Right ventricle myocardium inferior (tissue), 1 donor: ENCODE measurements at regions not wholly inside any gene's neighbourhood (a gene's known extent, or its start where the extent isn't known, plus 50 kb on each side); places are given as distances from the start of the nearest gene placed in this dataset.
A peak's percentile ranks its signal among the peaks of the same experiment; 100 is the strongest.

Experiments used
- ATAC-seq: fragments of 200-7000 bp; cut with Tn5 transposase; one replicate; pipeline ENCODE4 v1.9.1; 2020; ENCODE audit warnings: mild to moderate bottlenecking, moderate library complexity
- DNase-seq: peaks from one replicate; pipeline ENCODE4 v3.0.0; 2021; ENCODE audit errors: missing footprints
- intact Hi-C: fragments of 100-400 bp; cut with DNase I; formaldehyde crosslinking; loops from one replicate; pipeline ENCODE4 v1.11.0; 2022
- donor health status: DM: no; HTN: yes; CAD: no; lungs with severe emphysema.

DNA sequence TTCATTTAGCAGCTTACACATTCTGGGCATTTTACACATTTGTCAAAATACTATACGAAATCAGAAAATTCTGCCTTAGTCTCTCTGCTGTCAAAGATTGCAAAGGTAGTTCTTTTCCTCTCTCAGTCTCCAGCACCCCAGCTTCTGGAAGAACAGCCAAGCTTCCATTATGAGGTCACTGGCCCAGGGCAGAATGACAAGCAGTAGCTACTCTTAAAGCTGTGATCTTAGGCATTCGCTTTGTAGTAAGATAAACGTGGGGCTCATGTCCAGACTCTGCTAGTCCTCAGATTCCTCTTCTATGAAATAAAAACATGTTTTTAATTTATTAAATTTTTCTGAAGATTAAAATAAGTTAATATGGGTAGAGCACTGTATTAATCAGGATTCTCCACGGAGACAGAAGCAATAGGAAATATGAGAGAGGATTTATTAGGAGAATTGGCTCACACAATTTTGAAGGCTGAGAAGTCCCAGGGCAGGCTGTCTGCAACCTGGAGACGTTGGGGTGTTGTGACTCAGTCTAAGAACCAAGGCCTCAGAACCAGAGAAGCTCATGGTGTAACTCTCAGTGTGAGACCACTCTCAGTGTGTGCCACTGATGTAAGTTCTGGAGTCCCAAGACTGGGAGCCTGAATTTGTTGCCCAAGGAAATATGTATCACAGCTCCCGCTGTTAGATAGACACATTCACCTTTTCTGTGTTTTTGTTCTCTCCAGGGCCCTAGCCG, 201.2 kb downstream of the CMPK2 start:
- DNase-seq (no peak), ATAC-seq (no peak)
- intact Hi-C loops: no loop called here

GRCh38 chr2:6665093-6666045, 200.3 kb downstream of the CMPK2 start:
- intact Hi-C loops: no loop called here
- DNase-seq (no peak), ATAC-seq (peak; percentile 37)

GRCh38 chr2:6667326-6667725, 198.4 kb downstream of the CMPK2 start:
- intact Hi-C loops: no loop called here
- DNase-seq: no peak
- no peak for ATAC-seq

DNA sequence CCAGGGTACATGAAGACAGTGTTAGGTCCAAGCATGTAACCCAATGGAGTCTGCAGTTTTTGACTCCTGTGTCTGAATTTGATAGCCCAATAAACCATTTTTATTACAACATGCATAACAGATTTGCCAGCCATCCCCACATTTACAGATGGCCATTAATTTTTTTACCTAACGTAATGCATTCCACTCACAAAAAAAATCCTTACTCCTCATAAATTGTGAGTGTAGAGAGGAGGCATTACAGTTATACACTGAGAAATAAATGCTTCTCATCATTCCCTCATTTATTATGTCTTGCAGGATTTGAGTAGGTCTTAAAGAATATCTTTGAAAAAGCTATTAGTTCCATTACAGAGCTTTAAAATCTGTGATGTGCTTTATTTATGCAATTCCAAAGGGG, 193.8 kb downstream of the CMPK2 start:
- no peak for DNase-seq
- ATAC-seq: no peak
- intact Hi-C loops: no loop called here

GRCh38 chr2:6674381-6674780, 191.3 kb downstream of the CMPK2 start:
- intact Hi-C loops: no loop called here
- ATAC-seq (no peak), DNase-seq (no peak)

GRCh38 chr2:6675791-6676190, 189.9 kb downstream of the CMPK2 start:
- no peak for ATAC-seq
- no peak for DNase-seq
- intact Hi-C loops: no loop called here

DNA sequence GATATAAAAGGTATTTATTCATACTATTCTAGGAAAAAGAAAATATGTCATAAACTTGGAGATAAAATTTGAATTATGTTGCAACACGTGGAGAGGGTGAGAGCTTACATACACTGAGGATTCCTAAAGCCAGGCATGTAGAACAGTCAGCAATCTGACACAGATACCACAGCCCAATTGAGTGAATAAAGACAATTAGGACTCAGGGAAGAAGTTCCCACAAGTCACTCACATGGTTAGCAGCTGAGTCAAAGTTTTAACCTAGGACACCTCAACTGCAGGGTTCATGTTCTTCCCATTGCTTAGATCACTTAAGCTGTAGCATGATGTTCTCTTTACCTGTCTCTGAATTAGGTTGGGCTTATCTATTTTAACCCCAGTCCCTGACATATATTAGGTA, 189.5 kb downstream of the CMPK2 start:
- DNase-seq: no peak
- intact Hi-C loops: no loop called here

DNA sequence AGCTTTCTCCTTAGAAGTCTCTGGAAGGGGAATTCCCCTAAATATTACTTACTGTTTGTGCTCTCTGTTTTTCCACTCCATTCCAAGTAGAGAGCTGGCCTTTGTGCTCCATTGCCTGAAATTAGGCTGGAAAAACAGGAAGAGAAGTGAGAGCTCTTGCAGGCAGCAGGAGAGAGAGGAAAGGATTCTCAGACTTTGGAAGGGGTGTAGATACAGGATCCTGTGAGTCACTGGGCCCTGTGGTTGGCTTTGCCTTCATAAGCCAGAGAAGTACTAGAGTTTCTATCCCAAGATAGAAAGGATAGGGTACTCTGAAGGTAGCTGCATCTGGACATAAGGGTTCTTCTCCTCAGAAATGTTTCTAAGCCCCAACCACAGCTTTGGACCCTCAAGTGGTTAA, 188.9 kb downstream of the CMPK2 start:
- intact Hi-C loops: no loop called here
- ATAC-seq: no peak

More for the DNA sequence above, 189.5 kb downstream of the CMPK2 start:
- no peak for ATAC-seq

GRCh38 chr2:6679471-6679870, 186.2 kb downstream of the CMPK2 start:
- DNase-seq: no peak
- no peak for ATAC-seq
- intact Hi-C loops: no loop called here

More for the DNA sequence above, 188.9 kb downstream of the CMPK2 start:
- no peak for DNase-seq

GRCh38 chr2:6683516-6683915, 182.2 kb downstream of the CMPK2 start:
- ATAC-seq (no peak), DNase-seq (no peak)
- intact Hi-C loops: no loop called here

DNA sequence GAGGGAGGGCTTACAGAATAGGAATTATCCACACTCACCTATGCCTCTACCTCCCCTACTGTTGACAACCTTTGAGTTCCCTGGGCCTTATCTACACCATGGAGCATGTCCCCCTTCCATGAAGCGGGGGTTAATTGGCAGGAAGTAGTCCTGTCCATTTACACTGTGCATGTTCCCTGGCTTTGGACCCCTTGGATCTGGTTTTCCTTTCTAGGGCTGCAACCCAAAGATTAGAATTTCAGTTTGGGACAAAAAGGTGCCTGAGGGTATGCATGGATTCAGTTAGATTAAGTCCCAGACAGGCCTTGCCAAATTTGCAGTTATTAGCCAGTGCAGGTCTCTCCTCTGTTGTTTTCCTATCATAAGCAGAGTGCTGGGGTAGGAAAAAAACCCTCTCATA, 180.3 kb downstream of the CMPK2 start:
- DNase-seq (no peak), ATAC-seq (no peak)
- intact Hi-C loops: no loop called here

DNA sequence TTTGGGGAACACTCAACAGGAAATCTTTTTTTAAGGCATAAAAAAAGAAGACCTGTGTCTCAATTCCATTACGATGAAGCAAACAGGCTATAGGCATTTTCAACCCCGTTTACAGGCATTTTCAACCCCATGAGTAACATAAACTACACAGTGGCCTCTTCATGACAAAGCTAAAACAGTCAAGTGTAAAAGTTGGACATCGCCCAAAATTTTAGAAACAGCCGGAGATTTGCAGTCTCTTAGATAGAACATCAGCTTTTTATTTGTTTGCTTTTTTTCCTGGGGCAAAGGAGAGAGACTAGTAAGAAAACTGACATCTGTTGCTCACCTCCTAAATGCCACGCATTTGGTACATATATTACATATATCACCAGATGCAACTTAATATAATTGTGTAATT, 173.7 kb downstream of the CMPK2 start:
- ATAC-seq: no peak
- intact Hi-C loops: no loop called here
- DNase-seq: no peak

DNA sequence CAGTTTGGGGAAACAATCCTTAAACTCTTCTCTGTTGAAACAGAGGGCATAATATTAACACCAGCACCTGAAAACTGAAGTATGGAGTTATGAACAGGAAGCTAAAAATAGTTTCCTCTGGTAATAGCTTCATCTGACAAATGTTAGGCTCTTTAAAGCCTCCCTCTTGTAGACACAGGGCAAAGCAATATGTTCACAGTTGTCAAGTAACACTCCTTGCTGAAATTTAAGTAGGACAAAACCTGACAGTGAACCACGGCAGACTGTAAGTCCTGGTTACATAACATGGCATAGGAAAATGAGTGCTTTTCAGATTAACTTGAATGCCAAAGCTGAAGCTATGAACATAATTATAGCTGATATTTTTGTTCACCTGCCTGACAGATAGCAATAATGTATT, 172.9 kb downstream of the CMPK2 start:
- DNase-seq (no peak), ATAC-seq (peak; percentile 72)
- intact Hi-C loops: no loop called here

DNA sequence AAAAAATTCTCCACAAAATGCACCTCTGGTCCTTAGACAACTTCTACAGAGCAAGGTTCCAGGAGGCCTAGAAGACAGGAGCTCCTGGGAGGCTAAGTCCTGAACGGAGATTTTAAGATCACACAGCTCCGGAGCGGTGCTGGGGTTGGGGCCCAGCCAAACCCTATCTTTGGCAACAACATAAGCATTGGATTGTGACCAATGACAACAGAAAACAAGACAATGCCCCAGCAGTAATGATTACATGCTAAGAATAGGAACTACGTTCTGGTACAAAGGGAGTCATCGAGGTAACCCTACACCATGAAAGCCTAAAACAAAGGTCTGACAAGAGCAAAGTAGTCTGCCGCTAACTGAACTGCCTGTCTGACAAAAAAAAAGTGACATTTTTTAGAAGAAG, 171.2 kb downstream of the CMPK2 start:
- intact Hi-C loops: no loop called here
- peak; percentile 94 for ATAC-seq
- no peak for DNase-seq

- no peak for ATAC-seq
- intact Hi-C loops: no loop called here
- DNase-seq: no peak
Measured at GRCh38 chr2:6700335-6700734, 165.4 kb downstream of the CMPK2 start.

- intact Hi-C loops: no loop called here
- no peak for ATAC-seq
Measured at GRCh38 chr2:6704077-6704476, 161.6 kb downstream of the CMPK2 start.

DNA sequence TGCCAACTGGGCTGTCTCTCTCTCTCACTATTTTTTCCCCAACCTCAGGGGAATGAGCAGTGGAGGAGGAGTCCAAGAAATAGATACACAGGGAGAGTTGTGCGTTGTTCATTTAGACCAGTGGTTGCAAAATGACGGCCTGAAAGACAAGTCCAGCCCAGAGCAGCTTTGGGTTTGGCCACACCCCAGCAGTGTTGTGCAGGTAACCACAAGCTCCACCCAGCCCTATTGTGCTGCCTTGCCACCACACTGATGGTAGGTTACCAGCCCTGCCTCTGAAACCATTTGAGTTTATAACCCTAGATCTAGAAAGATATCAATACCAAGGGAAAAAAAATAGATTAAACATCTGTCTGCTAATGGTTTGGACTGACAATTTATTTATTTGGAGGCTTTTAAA, 144.3 kb downstream of the CMPK2 start:
- ATAC-seq (no peak), DNase-seq (no peak)
- intact Hi-C loops: no loop called here

More at GRCh38 chr2:6704077-6704476, 161.6 kb downstream of the CMPK2 start:
- DNase-seq: no peak

DNA sequence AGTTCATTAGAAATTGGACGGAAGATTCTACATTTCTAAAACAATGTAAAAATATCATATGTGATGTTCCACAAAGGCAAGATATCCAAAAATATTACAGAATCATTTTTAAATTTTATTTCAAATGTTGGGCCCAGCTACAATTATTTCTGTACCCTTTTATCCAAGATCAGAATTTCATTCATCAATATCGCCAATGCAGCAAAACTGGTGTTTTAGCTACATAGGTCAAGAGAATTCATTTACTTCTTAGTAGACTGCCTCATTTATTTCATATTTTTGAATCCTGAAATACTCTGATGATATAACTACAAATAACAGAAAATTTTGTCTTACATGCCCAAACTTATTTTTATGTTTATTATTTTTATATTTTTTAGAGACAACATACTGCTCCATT, 143.1 kb downstream of the CMPK2 start:
- no peak for DNase-seq
- ATAC-seq: no peak
- intact Hi-C loops: no loop called here

- no peak for DNase-seq
- intact Hi-C loops: no loop called here
- ATAC-seq: no peak
Measured at GRCh38 chr2:6723865-6724604, 141.7 kb downstream of the CMPK2 start.
